ENCODE measurements at regions not wholly inside any gene's neighbourhood (a gene's known extent, or its start where the extent isn't known, plus 50 kb on each side); places are given as distances from the start of the nearest gene placed in this dataset.

DNA sequence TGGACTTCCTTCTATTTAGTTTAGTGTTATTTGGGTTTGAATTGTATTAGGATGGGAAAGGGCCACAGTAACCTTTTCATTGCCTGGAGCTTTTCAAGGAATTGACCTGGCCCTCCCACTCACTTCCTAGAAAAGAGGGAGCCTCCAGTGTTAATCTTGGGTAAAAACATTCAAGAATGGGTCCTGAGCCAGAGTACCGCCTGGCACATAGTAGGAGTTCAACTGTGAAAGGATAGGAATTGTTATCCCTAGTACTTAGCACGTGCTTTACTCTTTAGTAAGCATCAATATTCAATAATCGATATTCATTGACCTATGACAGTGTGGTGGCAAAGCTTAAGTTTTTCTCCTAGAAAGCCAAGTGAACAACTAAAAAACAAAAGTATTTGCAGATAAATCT lies 179.9 kb downstream of the IRS1 start:
- Mint-ChIP-seq H3K4me1 (ENCODE audit: insufficient read depth, unreplicated experiment) (peaks cover 13% of the 10 kb centered on the region), H3K27me3 (ENCODE audit: insufficient read depth, unreplicated experiment) (no peaks in the 10 kb centered on the region), H3K27ac (ENCODE audit: low read depth, unreplicated experiment) (no peak overlapping the region), H3K4me3 (ENCODE audit: unreplicated experiment) (no peak overlapping the region), H3K9me3 (ENCODE audit: unreplicated experiment) (peaks cover 9% of the 10 kb centered on the region), H3K36me3 (ENCODE audit: insufficient read depth, unreplicated experiment) (no peaks in the 10 kb centered on the region)
- ChIA-PET CTCF (interaction anchor here (0.6 kb wide), 1 partner anchor 417 kb away, joined by 4 read pairs; no protein-coding TSS in a partner anchor), POLR2A (interaction anchor here (1.0 kb wide), 1 partner anchor 33 kb away, joined by 5 read pairs; no protein-coding TSS in a partner anchor)
- DNase-seq (ENCODE audit: unreplicated experiment): no peak
- intact Hi-C loops (cut with micrococcal nuclease): no loop called here
- BruUV-seq (replicated peaks): no TSS peak
- no peak for TF ChIP-seq CTCF (IDR thresholded peaks at IDR 0.05; ENCODE audit: unreplicated experiment)

DNA sequence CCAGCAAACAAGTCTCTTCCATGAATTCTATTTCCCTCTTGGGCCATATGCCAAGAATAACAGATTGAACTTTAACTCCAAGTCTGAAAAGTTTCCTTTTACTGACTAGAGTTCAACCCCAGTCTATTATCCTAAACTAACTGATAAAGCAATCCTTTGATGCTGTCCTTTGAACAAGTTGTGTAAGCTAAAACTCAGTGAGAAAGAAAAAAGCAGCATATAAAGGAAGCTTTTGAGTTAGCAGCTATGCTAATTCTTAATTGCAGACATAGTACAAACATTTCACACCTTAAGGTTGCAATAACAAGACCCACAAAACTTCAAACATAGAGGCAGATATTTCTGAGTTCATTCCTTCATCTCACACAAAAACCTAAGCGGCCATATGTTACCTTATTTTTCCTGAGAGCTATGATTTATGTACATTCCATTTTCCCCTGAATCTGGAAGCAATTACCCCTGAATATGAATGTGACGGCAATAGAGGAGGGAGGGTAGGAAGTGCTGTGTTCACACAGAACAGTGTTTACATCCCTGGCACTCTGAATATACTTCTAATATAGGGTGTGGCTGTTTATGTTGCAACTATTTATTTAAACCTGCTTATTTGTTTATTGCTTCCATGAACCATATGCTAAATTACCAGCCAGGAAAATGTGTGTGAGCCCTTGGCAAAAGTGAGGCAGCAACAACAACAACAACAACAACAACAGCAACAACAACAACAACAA lies 180.6 kb downstream of the IRS1 start:
- no peaks in the 10 kb centered on the region for H3K27me3 Mint-ChIP-seq (ENCODE audit: insufficient read depth, unreplicated experiment)
- ChIA-PET CTCF (interaction anchor here (0.7 to 1.0 kb wide), 2 partner anchors 363 to 1851 kb away, joined by 3 to 4 read pairs; no protein-coding TSS in a partner anchor), POLR2A (no interaction called here)
- H3K4me1 Mint-ChIP-seq (ENCODE audit: insufficient read depth, unreplicated experiment): peaks cover 13% of the 10 kb centered on the region
- DNase-seq (ENCODE audit: unreplicated experiment): peak; percentile 43
- intact Hi-C loops (cut with micrococcal nuclease): no loop called here
- BruUV-seq (replicated peaks): no TSS peak
- no peak for TF ChIP-seq CTCF (IDR thresholded peaks at IDR 0.05; ENCODE audit: unreplicated experiment)
- H3K9me3 Mint-ChIP-seq (ENCODE audit: unreplicated experiment): peaks cover 9% of the 10 kb centered on the region
- H3K4me3 Mint-ChIP-seq (ENCODE audit: unreplicated experiment): no peak overlapping the region
- no peaks in the 10 kb centered on the region for H3K36me3 Mint-ChIP-seq (ENCODE audit: insufficient read depth, unreplicated experiment)
- H3K27ac Mint-ChIP-seq (ENCODE audit: low read depth, unreplicated experiment): no peak overlapping the region

- CTCF ChIA-PET: interaction anchor here (0.7 to 1.0 kb wide), 2 partner anchors 364 to 1851 kb away, joined by 3 to 4 read pairs; no protein-coding TSS in a partner anchor
- Mint-ChIP-seq H3K4me3 (ENCODE audit: unreplicated experiment) (no peak overlapping the region), H3K9me3 (ENCODE audit: unreplicated experiment) (peaks cover 9% of the 10 kb centered on the region), H3K4me1 (ENCODE audit: insufficient read depth, unreplicated experiment) (peaks cover 13% of the 10 kb centered on the region), H3K27ac (ENCODE audit: low read depth, unreplicated experiment) (no peak overlapping the region), H3K36me3 (ENCODE audit: insufficient read depth, unreplicated experiment) (no peaks in the 10 kb centered on the region), H3K27me3 (ENCODE audit: insufficient read depth, unreplicated experiment) (no peaks in the 10 kb centered on the region)
- intact Hi-C loops (cut with micrococcal nuclease): no loop called here
- DNase-seq (ENCODE audit: unreplicated experiment): no peak
- no peak for TF ChIP-seq CTCF (IDR thresholded peaks at IDR 0.05; ENCODE audit: unreplicated experiment)
- POLR2A ChIA-PET: no interaction called here
- BruUV-seq (replicated peaks): no TSS peak
Observed at GRCh38 chr2:226618544-226618874, 181.1 kb downstream of the IRS1 start.

DNA sequence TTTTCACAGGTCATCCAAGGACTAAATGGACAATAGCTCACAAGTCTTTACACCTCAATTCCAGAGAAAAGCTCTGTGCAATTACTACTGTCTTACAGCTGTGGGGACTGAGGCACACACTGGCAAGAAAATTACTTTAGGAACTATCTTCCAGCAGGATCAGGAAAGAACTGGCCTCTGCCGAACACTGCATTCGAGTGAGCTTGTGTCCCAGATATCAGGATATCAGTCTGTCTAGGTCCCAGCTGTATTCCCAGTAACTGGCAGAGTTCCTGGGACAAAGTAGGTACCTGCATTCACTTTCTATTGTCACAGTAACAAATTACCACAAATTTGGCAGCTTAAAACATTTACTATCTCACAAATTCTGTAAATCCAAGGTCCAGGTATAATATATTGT lies 183.7 kb downstream of the IRS1 start:
- BruUV-seq (replicated peaks): no TSS peak
- peaks cover 31% of the 10 kb centered on the region for H3K4me1 Mint-ChIP-seq (ENCODE audit: insufficient read depth, unreplicated experiment)
- no peak for TF ChIP-seq CTCF (IDR thresholded peaks at IDR 0.05; ENCODE audit: unreplicated experiment)
- intact Hi-C loops (cut with micrococcal nuclease): no loop called here
- peaks cover 9% of the 10 kb centered on the region for H3K9me3 Mint-ChIP-seq (ENCODE audit: unreplicated experiment)
- POLR2A ChIA-PET: no interaction called here
- CTCF ChIA-PET: no interaction called here
- no peaks in the 10 kb centered on the region for H3K27me3 Mint-ChIP-seq (ENCODE audit: insufficient read depth, unreplicated experiment)
- no peak overlapping the region for H3K4me3 Mint-ChIP-seq (ENCODE audit: unreplicated experiment)
- H3K27ac Mint-ChIP-seq (ENCODE audit: low read depth, unreplicated experiment): no peak overlapping the region
- no peaks in the 10 kb centered on the region for H3K36me3 Mint-ChIP-seq (ENCODE audit: insufficient read depth, unreplicated experiment)
- DNase-seq (ENCODE audit: unreplicated experiment): no peak

Measured in MCF 10A (cell line).